Ovary (tissue), 7 donors: ENCODE measurements at regions not wholly inside any gene's neighbourhood (a gene's known extent, or its start where the extent isn't known, plus 50 kb on each side); places are given as distances from the start of the nearest gene placed in this dataset.

Experiments
- DNase-seq, 5 donors: peaks; one replicate each; pipeline ENCODE4 v3.0.0-alpha.2; 2019 to 2020
- H3K27ac ChIP-seq, 2 donors: fragments of 200-600 bp; one replicate each; pipeline versions ENCODE4 v1.5.1 to v1.8.0; 2019 to 2022
- H3K27me3 ChIP-seq: fragments of 200-600 bp; one replicate; pipeline ENCODE4 v1.8.0; 2022
- H3K36me3 ChIP-seq: fragments of 200-600 bp; sonication (generic); one replicate; pipeline ENCODE4 v1.5.1; 2019
- H3K4me1 ChIP-seq: one replicate; pipeline ENCODE4 v1.8.1; 2013; ENCODE audit warnings: mild to moderate bottlenecking, moderate library complexity; ENCODE audit not compliant: insufficient read depth
- H3K4me3 ChIP-seq: fragments of 200-600 bp; sonication (generic); one replicate; pipeline ENCODE4 v1.5.1; 2017
- H3K9me3 ChIP-seq, 2 donors: fragments of 200-600 bp in 1 of 2; sonication (generic) in 1 of 2; one replicate each; pipeline versions ENCODE4 v1.5.1 to v1.8.1; 2013 to 2019; ENCODE audit warnings: mild to moderate bottlenecking in 1 of 2, moderate library complexity in 1 of 2
- CTCF ChIP-seq, 3 donors: fragments of 450-650 bp in 2 of 3; fragments of 200-600 bp in 1 of 3; IDR thresholded peaks; one replicate each; pipeline versions ENCODE4 v1.5.1 to v1.8.0; 2016 to 2022; ENCODE audit warnings: antibody characterized with exemption in 3 of 3, mild to moderate bottlenecking in 1 of 3
- EP300 ChIP-seq: sonication (generic); formaldehyde crosslinking; IDR thresholded peaks from one replicate; pipeline ENCODE4 v1.6.1; 2017; ENCODE audit warnings: antibody characterized with exemption
- POLR2A ChIP-seq: fragments of 450-650 bp; IDR thresholded peaks from one replicate; pipeline ENCODE4 v1.6.1; 2017; ENCODE audit warnings: antibody characterized with exemption, mild to moderate bottlenecking, moderate library complexity
- WGBS, 3 donors: extraction: QIAGEN DNeasy Blood & Tissue Kit in 1 of 3; methylation state at CpG; one replicate each; pipeline versions ENCODE4 v1.1.5 to v1.1.7; 2013 to 2017; 5-methylcytosine and 5-hydroxymethylcytosine counted together
- intact Hi-C, 4 donors: fragments of 100-400 bp; cut with DNase I; formaldehyde crosslinking; loops; one replicate each; pipeline versions ENCODE4 v1.11.0 to v1.15.1; 2022 to 2023
- donor health status: DM: no; HTN: no; CAD: no; lungs with moderate emphysema.
- donor health status: DM: no; HTN: no; CAD: no.
- donor health status: Bipolar disorder and iron deficiency.
- donor health status: DM: no; HTN: no; CAD: no.
- donor health status: DM: yes; HTN: yes; CAD: no.

- no peak for DNase-seq
- Histone ChIP-seq H3K27me3 (no peaks in the 10 kb centered on the region), H3K27ac (no peak overlapping the region), H3K4me3 (no peak overlapping the region), H3K36me3 (no peaks in the 10 kb centered on the region), H3K4me1 (no peaks in the 10 kb centered on the region), H3K9me3 (no peaks in the 10 kb centered on the region)
- TF ChIP-seq POLR2A, result no peak
- no peak for TF ChIP-seq CTCF (IDR thresholded peaks at IDR 0.05)
- TF ChIP-seq EP300, result no peak
- intact Hi-C loops, result no loop called here
Observed at GRCh38 chr4:52317981-52318380, 266.9 kb downstream of the SPATA18 start.

GRCh38 chr4:52329894-52330293 lies 278.8 kb downstream of the SPATA18 start:
- Histone ChIP-seq H3K36me3 (no peaks in the 10 kb centered on the region), H3K27ac (no peak overlapping the region), H3K4me1 (no peaks in the 10 kb centered on the region), H3K4me3 (no peak overlapping the region), H3K9me3 (no peaks in the 10 kb centered on the region), H3K27me3 (no peaks in the 10 kb centered on the region)
- no peak for DNase-seq
- intact Hi-C loops, result no loop called here
- no peak for TF ChIP-seq CTCF (IDR thresholded peaks at IDR 0.05)
- TF ChIP-seq POLR2A, result no peak
- TF ChIP-seq EP300, result no peak

- H3K4me1 ChIP-seq, result no peaks in the 10 kb centered on the region
- H3K27me3 ChIP-seq, result no peaks in the 10 kb centered on the region
- H3K27ac ChIP-seq, result no peak overlapping the region
- 84 to 88% (median 87%) methylated on average over 1 of the region's 1 CpG for WGBS, 3 donors
- TF ChIP-seq EP300, result no peak
- TF ChIP-seq CTCF (IDR thresholded peaks at IDR 0.05), result no peak
- no peak for TF ChIP-seq POLR2A
- H3K36me3 ChIP-seq, result no peaks in the 10 kb centered on the region
- intact Hi-C loops, result no loop called here
- H3K4me3 ChIP-seq, result no peak overlapping the region
- DNase-seq, result no peak
- H3K9me3 ChIP-seq, result no peaks in the 10 kb centered on the region
Observed at GRCh38 chr4:52343595-52343994, 292.5 kb downstream of the SPATA18 start.

DNA sequence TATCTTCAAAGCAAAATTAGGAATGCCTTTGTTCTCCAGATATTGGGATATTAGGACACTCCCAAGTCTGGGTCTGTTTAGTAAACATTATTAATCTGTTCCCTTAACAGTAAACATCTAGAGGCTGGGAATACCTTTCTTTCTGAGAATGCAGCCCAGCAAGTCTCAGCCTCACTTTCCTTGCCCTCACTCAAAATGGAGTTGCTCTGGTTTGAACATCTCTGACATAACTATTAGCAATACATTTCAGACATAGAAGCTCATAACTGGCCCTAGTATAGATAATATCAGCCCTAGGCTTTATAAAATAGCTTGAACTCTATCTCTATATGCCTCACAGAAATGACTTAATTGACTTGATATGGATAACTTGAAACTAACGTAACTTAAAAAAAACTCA lies 299.8 kb downstream of the SPATA18 start:
- intact Hi-C loops, result no loop called here
- H3K27ac ChIP-seq, result no peak overlapping the region
- 91 to 94% (median 91%) methylated on average over 1 of the region's 1 CpG for WGBS, 3 donors
- no peaks in the 10 kb centered on the region for H3K4me1 ChIP-seq
- no peaks in the 10 kb centered on the region for H3K9me3 ChIP-seq
- TF ChIP-seq EP300 (no peak), CTCF (IDR thresholded peaks at IDR 0.05) (no peak), POLR2A (no peak)
- H3K36me3 ChIP-seq, result no peaks in the 10 kb centered on the region
- H3K27me3 ChIP-seq, result no peaks in the 10 kb centered on the region
- DNase-seq, result no peak
- H3K4me3 ChIP-seq, result no peak overlapping the region

DNA sequence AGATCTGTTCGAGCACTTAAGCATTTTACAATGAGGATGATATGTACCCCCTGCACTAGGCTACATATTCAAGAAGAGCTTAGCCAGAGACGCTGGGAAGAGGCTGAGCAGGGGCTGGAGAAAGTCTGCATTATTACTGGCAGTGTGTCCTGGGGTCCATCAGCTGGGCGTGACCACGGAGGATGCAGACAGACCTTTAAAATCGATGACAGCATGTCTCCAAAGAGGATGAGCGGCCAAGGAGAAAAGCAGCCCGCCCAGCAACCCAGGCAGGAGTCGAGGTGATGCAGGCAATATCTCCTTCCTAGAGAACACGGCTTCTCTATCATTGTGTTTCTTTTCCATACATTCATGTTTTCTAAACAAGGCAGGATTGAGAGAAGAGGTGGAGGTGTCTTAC lies 300.7 kb downstream of the USP46 start:
- WGBS, 3 donors, result 70 to 79% (median 73%) methylated on average over 9 of the region's 9 CpGs

More for the DNA sequence above, 300.7 kb downstream of the USP46 start:
- Histone ChIP-seq H3K27ac (no peak overlapping the region), H3K9me3 (no peaks in the 10 kb centered on the region), H3K4me1 (no peaks in the 10 kb centered on the region), H3K27me3 (no peaks in the 10 kb centered on the region), H3K36me3 (no peaks in the 10 kb centered on the region), H3K4me3 (no peak overlapping the region)
- intact Hi-C loops, result no loop called here
- DNase-seq, result no peak
- TF ChIP-seq CTCF (IDR thresholded peaks at IDR 0.05), result no peak
- TF ChIP-seq EP300, result no peak
- TF ChIP-seq POLR2A, result no peak
